ENCODE measurements at regions not wholly inside any gene's neighbourhood (a gene's known extent, or its start where the extent isn't known, plus 50 kb on each side); places are given as distances from the start of the nearest gene placed in this dataset.
"Not testable (repeated sequence)": the region's sequence is repeated elsewhere in the genome, so short reads cannot be mapped to it uniquely, and the experiment has no call there.

DNA sequence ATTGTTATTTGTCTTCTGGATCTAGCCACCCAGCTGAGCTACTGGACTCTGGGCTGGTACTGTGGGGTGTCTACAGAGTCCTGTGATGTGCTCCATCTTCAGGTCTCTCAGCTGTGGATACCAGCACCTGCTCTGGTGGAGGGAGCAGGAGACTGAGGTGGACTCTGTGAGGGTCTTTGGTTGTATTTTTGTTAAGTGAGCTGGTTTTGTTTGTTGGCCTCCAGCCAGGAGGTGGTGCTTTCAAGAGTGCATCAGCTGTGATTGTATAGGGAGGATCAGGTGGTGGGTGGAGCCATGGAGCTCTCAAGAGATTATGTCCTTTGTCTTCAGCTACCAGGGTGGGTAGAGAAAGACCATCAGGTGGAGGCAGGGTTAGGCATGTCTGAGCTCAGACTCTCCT, 56.8 kb upstream of the ARHGEF7 start:
- TF ChIP-seq, protein P1, sequence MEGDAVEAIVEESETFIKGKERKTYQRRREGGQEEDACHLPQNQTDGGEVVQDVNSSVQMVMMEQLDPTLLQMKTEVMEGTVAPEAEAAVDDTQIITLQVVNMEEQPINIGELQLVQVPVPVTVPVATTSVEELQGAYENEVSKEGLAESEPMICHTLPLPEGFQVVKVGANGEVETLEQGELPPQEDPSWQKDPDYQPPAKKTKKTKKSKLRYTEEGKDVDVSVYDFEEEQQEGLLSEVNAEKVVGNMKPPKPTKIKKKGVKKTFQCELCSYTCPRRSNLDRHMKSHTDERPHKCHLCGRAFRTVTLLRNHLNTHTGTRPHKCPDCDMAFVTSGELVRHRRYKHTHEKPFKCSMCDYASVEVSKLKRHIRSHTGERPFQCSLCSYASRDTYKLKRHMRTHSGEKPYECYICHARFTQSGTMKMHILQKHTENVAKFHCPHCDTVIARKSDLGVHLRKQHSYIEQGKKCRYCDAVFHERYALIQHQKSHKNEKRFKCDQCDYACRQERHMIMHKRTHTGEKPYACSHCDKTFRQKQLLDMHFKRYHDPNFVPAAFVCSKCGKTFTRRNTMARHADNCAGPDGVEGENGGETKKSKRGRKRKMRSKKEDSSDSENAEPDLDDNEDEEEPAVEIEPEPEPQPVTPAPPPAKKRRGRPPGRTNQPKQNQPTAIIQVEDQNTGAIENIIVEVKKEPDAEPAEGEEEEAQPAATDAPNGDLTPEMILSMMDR (IDR thresholded peaks at IDR 0.05) = not testable (repeated sequence)
- TF ChIP-seq POLR2AphosphoS5 (IDR thresholded peaks at IDR 0.05) = not testable (repeated sequence)
